Superior temporal gyrus (tissue), 1 donor: ENCODE measurements at regions not wholly inside any gene's neighbourhood (a gene's known extent, or its start where the extent isn't known, plus 50 kb on each side); places are given as distances from the start of the nearest gene placed in this dataset.

ENCODE experiments used
- DNase-seq: peaks from one replicate; pipeline ENCODE4 v3.0.0-alpha.2; 2016; ENCODE audit errors: extremely low spot score

GRCh38 chr2:13091455-13091854, 374.7 kb downstream of the TRIB2 start:
- DNase-seq: no peak

- DNase-seq: no peak
Measured at GRCh38 chr2:13091861-13092378, 375.2 kb downstream of the TRIB2 start.

GRCh38 chr2:13093416-13093991, 376.8 kb downstream of the TRIB2 start:
- no peak for DNase-seq

- peak; percentile 28 for DNase-seq
Measured at GRCh38 chr2:13102397-13103063, 385.8 kb downstream of the TRIB2 start.

GRCh38 chr2:13103151-13103550, 386.4 kb downstream of the TRIB2 start:
- no peak for DNase-seq

- no peak for DNase-seq
Measured at GRCh38 chr2:13103778-13104493, 387.2 kb downstream of the TRIB2 start.

- no peak for DNase-seq
Measured at GRCh38 chr2:13104723-13105122, 388.0 kb downstream of the TRIB2 start.

GRCh38 chr2:13106302-13106701, 389.6 kb downstream of the TRIB2 start:
- no peak for DNase-seq

GRCh38 chr2:13109516-13109915, 392.8 kb downstream of the TRIB2 start:
- DNase-seq: no peak

- no peak for DNase-seq
Measured at GRCh38 chr2:13110825-13111224, 394.1 kb downstream of the TRIB2 start.

- no peak for DNase-seq
Measured at GRCh38 chr2:13113002-13113401, 396.3 kb downstream of the TRIB2 start.

- DNase-seq: peak; percentile 38
Measured at GRCh38 chr2:13114391-13114790, 397.7 kb downstream of the TRIB2 start.

- no peak for DNase-seq
Measured at GRCh38 chr2:13115643-13116042, 398.9 kb downstream of the TRIB2 start.

- DNase-seq: no peak
Measured at GRCh38 chr2:13121096-13121495, 404.4 kb downstream of the TRIB2 start.

- no peak for DNase-seq
Measured at GRCh38 chr2:13128139-13128538, 411.4 kb downstream of the TRIB2 start.

GRCh38 chr2:13135369-13135768, 418.6 kb downstream of the TRIB2 start:
- DNase-seq: no peak

- no peak for DNase-seq
Measured at GRCh38 chr2:13135856-13136255, 419.1 kb downstream of the TRIB2 start.

GRCh38 chr2:13137679-13138078, 420.9 kb downstream of the TRIB2 start:
- no peak for DNase-seq

GRCh38 chr2:13141315-13141714, 424.6 kb downstream of the TRIB2 start:
- no peak for DNase-seq

GRCh38 chr2:13143451-13143850, 426.7 kb downstream of the TRIB2 start:
- no peak for DNase-seq

- DNase-seq: no peak
Measured at GRCh38 chr2:13156916-13157315, 440.2 kb downstream of the TRIB2 start.

GRCh38 chr2:13158466-13158865, 441.7 kb downstream of the TRIB2 start:
- DNase-seq: no peak

- no peak for DNase-seq
Measured at GRCh38 chr2:13180729-13181128, 464.0 kb downstream of the TRIB2 start.
